ENCODE measurements at regions not wholly inside any gene's neighbourhood (a gene's known extent, or its start where the extent isn't known, plus 50 kb on each side); places are given as distances from the start of the nearest gene placed in this dataset.

- H3K4me1 Mint-ChIP-seq, result no peaks in the 10 kb centered on the region
- H3K27me3 ChIP-seq (ENCODE audit: insufficient read depth, low read length, poor library complexity, severe bottlenecking), result no peaks in the 10 kb centered on the region
- peaks cover 5 to 44% of the 10 kb centered on the region in 2 donors for H3K27me3 Mint-ChIP-seq
- H3K4me3 ChIP-seq (ENCODE audit: low read length), result no peak overlapping the region
- POLR2A ChIA-PET, result no interaction called here
- no peaks in the 10 kb centered on the region for H3K9me3 Mint-ChIP-seq
- CTCF ChIA-PET, result no interaction called here
- no peaks in the 10 kb centered on the region for H3K4me1 ChIP-seq (ENCODE audit: insufficient read depth, low read length)
- H3K36me3 ChIP-seq (ENCODE audit: insufficient read depth, low read length), result no peaks in the 10 kb centered on the region
- H3K27ac Mint-ChIP-seq, result no peak overlapping the region
- H3K27ac ChIP-seq (ENCODE audit: low read depth, low read length), result no peak overlapping the region
- H3K4me3 Mint-ChIP-seq, result no peak overlapping the region
- no peak for DNase-seq
- H3K36me3 Mint-ChIP-seq, result no peaks in the 10 kb centered on the region
- H3K9me3 ChIP-seq (ENCODE audit: low read length), result no peaks in the 10 kb centered on the region
Measured at GRCh38 chr4:128604204-128604603, 205.3 kb upstream of the JADE1 start.

GRCh38 chr4:128603081-128603480 lies 206.4 kb upstream of the JADE1 start:
- ChIA-PET POLR2A (no interaction called here), CTCF (no interaction called here)
- H3K27ac ChIP-seq (ENCODE audit: low read depth, low read length), result no peak overlapping the region
- H3K4me1 ChIP-seq (ENCODE audit: insufficient read depth, low read length), result no peaks in the 10 kb centered on the region
- no peaks in the 10 kb centered on the region for H3K27me3 ChIP-seq (ENCODE audit: insufficient read depth, low read length, poor library complexity, severe bottlenecking)
- Mint-ChIP-seq H3K36me3 (no peaks in the 10 kb centered on the region), H3K4me3 (no peak overlapping the region), H3K27me3 (peaks cover 5 to 51% of the 10 kb centered on the region in 2 donors), H3K9me3 (no peaks in the 10 kb centered on the region), H3K27ac (no peak overlapping the region), H3K4me1 (no peaks in the 10 kb centered on the region)
- H3K4me3 ChIP-seq (ENCODE audit: low read length), result no peak overlapping the region
- H3K9me3 ChIP-seq (ENCODE audit: low read length), result no peaks in the 10 kb centered on the region
- H3K36me3 ChIP-seq (ENCODE audit: insufficient read depth, low read length), result no peaks in the 10 kb centered on the region
- no peak for DNase-seq

- Mint-ChIP-seq H3K27me3 (peaks cover 5 to 46% of the 10 kb centered on the region in 2 donors), H3K27ac (peak overlapping the region in 1 of 8 donors; percentile 17), H3K36me3 (no peaks in the 10 kb centered on the region), H3K4me1 (no peaks in the 10 kb centered on the region), H3K4me3 (no peak overlapping the region), H3K9me3 (no peaks in the 10 kb centered on the region)
- Histone ChIP-seq H3K9me3 (ENCODE audit: low read length) (no peaks in the 10 kb centered on the region), H3K27ac (ENCODE audit: low read depth, low read length) (peak overlapping the region; percentile 38), H3K27me3 (ENCODE audit: insufficient read depth, low read length, poor library complexity, severe bottlenecking) (no peaks in the 10 kb centered on the region), H3K4me3 (ENCODE audit: low read length) (no peak overlapping the region), H3K4me1 (ENCODE audit: insufficient read depth, low read length) (no peaks in the 10 kb centered on the region), H3K36me3 (ENCODE audit: insufficient read depth, low read length) (no peaks in the 10 kb centered on the region)
- CTCF ChIA-PET, result no interaction called here
- POLR2A ChIA-PET, result no interaction called here
- no peak for DNase-seq
Measured at GRCh38 chr4:128601991-128602695, 207.4 kb upstream of the JADE1 start.

- Mint-ChIP-seq H3K4me3 (no peak overlapping the region), H3K27me3 (peaks cover 3 to 50% of the 10 kb centered on the region in 2 donors), H3K9me3 (peaks cover 0 to 3% (median 0%) of the 10 kb centered on the region in 5 donors), H3K4me1 (no peaks in the 10 kb centered on the region), H3K36me3 (no peaks in the 10 kb centered on the region), H3K27ac (peak overlapping the region in 1 of 8 donors; percentile 23)
- POLR2A ChIA-PET, result no interaction called here
- Histone ChIP-seq H3K9me3 (ENCODE audit: low read length) (no peaks in the 10 kb centered on the region), H3K36me3 (ENCODE audit: insufficient read depth, low read length) (no peaks in the 10 kb centered on the region), H3K4me1 (ENCODE audit: insufficient read depth, low read length) (no peaks in the 10 kb centered on the region), H3K27me3 (ENCODE audit: insufficient read depth, low read length, poor library complexity, severe bottlenecking) (no peaks in the 10 kb centered on the region), H3K27ac (ENCODE audit: low read depth, low read length) (peak overlapping the region; percentile 38), H3K4me3 (ENCODE audit: low read length) (no peak overlapping the region)
- CTCF ChIA-PET, result no interaction called here
- no peak for DNase-seq
Measured at GRCh38 chr4:128600996-128601871, 208.3 kb upstream of the JADE1 start.

- ChIA-PET CTCF (no interaction called here), POLR2A (no interaction called here)
- Mint-ChIP-seq H3K4me3 (no peak overlapping the region), H3K4me1 (no peaks in the 10 kb centered on the region), H3K27ac (no peak overlapping the region), H3K27me3 (peaks cover 6 to 49% of the 10 kb centered on the region in 2 donors), H3K9me3 (peaks cover 0 to 7% (median 2%) of the 10 kb centered on the region in 5 donors), H3K36me3 (peaks cover 0 to 1% (median 0%) of the 10 kb centered on the region in 3 donors)
- DNase-seq, result no peak
- no peaks in the 10 kb centered on the region for H3K4me1 ChIP-seq (ENCODE audit: insufficient read depth, low read length)
- no peaks in the 10 kb centered on the region for H3K27me3 ChIP-seq (ENCODE audit: insufficient read depth, low read length, poor library complexity, severe bottlenecking)
- no peaks in the 10 kb centered on the region for H3K36me3 ChIP-seq (ENCODE audit: insufficient read depth, low read length)
- no peaks in the 10 kb centered on the region for H3K9me3 ChIP-seq (ENCODE audit: low read length)
- H3K4me3 ChIP-seq (ENCODE audit: low read length), result no peak overlapping the region
- no peak overlapping the region for H3K27ac ChIP-seq (ENCODE audit: low read depth, low read length)
Measured at GRCh38 chr4:128600410-128600809, 209.1 kb upstream of the JADE1 start.

- Histone ChIP-seq H3K9me3 (ENCODE audit: low read length) (no peaks in the 10 kb centered on the region), H3K4me1 (ENCODE audit: insufficient read depth, low read length) (no peaks in the 10 kb centered on the region), H3K36me3 (ENCODE audit: insufficient read depth, low read length) (no peaks in the 10 kb centered on the region), H3K27ac (ENCODE audit: low read depth, low read length) (no peak overlapping the region), H3K4me3 (ENCODE audit: low read length) (no peak overlapping the region), H3K27me3 (ENCODE audit: insufficient read depth, low read length, poor library complexity, severe bottlenecking) (no peaks in the 10 kb centered on the region)
- H3K4me1 Mint-ChIP-seq, result no peaks in the 10 kb centered on the region
- no peak overlapping the region for H3K27ac Mint-ChIP-seq
- no peak for DNase-seq
- H3K27me3 Mint-ChIP-seq, result peaks cover 8 to 35% of the 10 kb centered on the region in 2 donors
- no peak overlapping the region for H3K4me3 Mint-ChIP-seq
- peaks cover 0 to 15% (median 6%) of the 10 kb centered on the region in 5 donors for H3K9me3 Mint-ChIP-seq
- H3K36me3 Mint-ChIP-seq, result peaks cover 0 to 6% (median 1%) of the 10 kb centered on the region in 3 donors
- ChIA-PET POLR2A (no interaction called here), CTCF (no interaction called here)
Measured at GRCh38 chr4:128597500-128597899, 212.0 kb upstream of the JADE1 start.

GRCh38 chr4:128596853-128597252 lies 212.6 kb upstream of the JADE1 start:
- Histone ChIP-seq H3K27me3 (ENCODE audit: insufficient read depth, low read length, poor library complexity, severe bottlenecking) (no peaks in the 10 kb centered on the region), H3K27ac (ENCODE audit: low read depth, low read length) (no peak overlapping the region), H3K4me1 (ENCODE audit: insufficient read depth, low read length) (no peaks in the 10 kb centered on the region), H3K9me3 (ENCODE audit: low read length) (no peaks in the 10 kb centered on the region), H3K36me3 (ENCODE audit: insufficient read depth, low read length) (no peaks in the 10 kb centered on the region), H3K4me3 (ENCODE audit: low read length) (no peak overlapping the region)
- H3K4me1 Mint-ChIP-seq, result no peaks in the 10 kb centered on the region
- ChIA-PET CTCF (no interaction called here), POLR2A (no interaction called here)
- H3K36me3 Mint-ChIP-seq, result peaks cover 0 to 6% (median 1%) of the 10 kb centered on the region in 3 donors
- H3K9me3 Mint-ChIP-seq, result peaks cover 0 to 15% (median 6%) of the 10 kb centered on the region in 5 donors
- no peak for DNase-seq
- H3K4me3 Mint-ChIP-seq, result no peak overlapping the region
- no peak overlapping the region for H3K27ac Mint-ChIP-seq
- peaks cover 9 to 32% of the 10 kb centered on the region in 2 donors for H3K27me3 Mint-ChIP-seq

- H3K27ac ChIP-seq (ENCODE audit: low read depth, low read length), result no peak overlapping the region
- Mint-ChIP-seq H3K27me3 (peaks cover 12 to 28% of the 10 kb centered on the region in 2 donors), H3K36me3 (peaks cover 0 to 6% (median 1%) of the 10 kb centered on the region in 3 donors), H3K27ac (no peak overlapping the region), H3K4me3 (no peak overlapping the region), H3K9me3 (peaks cover 0 to 15% (median 6%) of the 10 kb centered on the region in 5 donors), H3K4me1 (no peaks in the 10 kb centered on the region)
- H3K36me3 ChIP-seq (ENCODE audit: insufficient read depth, low read length), result no peaks in the 10 kb centered on the region
- DNase-seq, result no peak
- H3K4me1 ChIP-seq (ENCODE audit: insufficient read depth, low read length), result no peaks in the 10 kb centered on the region
- no peaks in the 10 kb centered on the region for H3K9me3 ChIP-seq (ENCODE audit: low read length)
- POLR2A ChIA-PET, result no interaction called here
- CTCF ChIA-PET, result no interaction called here
- H3K27me3 ChIP-seq (ENCODE audit: insufficient read depth, low read length, poor library complexity, severe bottlenecking), result no peaks in the 10 kb centered on the region
- H3K4me3 ChIP-seq (ENCODE audit: low read length), result no peak overlapping the region
Measured at GRCh38 chr4:128596115-128596514, 213.4 kb upstream of the JADE1 start.
